ENCODE measurements at regions not wholly inside any gene's neighbourhood (a gene's known extent, or its start where the extent isn't known, plus 50 kb on each side); places are given as distances from the start of the nearest gene placed in this dataset.

GRCh38 chr6:169852504-169853195 is 101.2 kb downstream of the ERMARD start:
- no peak for DNase-seq (ENCODE audit: low read depth, low spot score)

GRCh38 chr6:169851641-169852503 is 100.5 kb downstream of the ERMARD start:
- no peak for DNase-seq (ENCODE audit: low read depth, low spot score)

GRCh38 chr6:169850746-169851145 is 99.3 kb downstream of the ERMARD start:
- DNase-seq (ENCODE audit: low read depth, low spot score) = no peak

- DNase-seq (ENCODE audit: low read depth, low spot score) = no peak
Observed at GRCh38 chr6:169850154-169850553, 98.7 kb downstream of the ERMARD start.

- no peak for DNase-seq (ENCODE audit: low read depth, low spot score)
Observed at GRCh38 chr6:169849396-169849795, 98.0 kb downstream of the ERMARD start.

- DNase-seq (ENCODE audit: low read depth, low spot score) = no peak
Observed at GRCh38 chr6:169848946-169849345, 97.5 kb downstream of the ERMARD start.

GRCh38 chr6:169847901-169848311 is 96.5 kb downstream of the ERMARD start:
- DNase-seq (ENCODE audit: low read depth, low spot score) = no peak

GRCh38 chr6:169847141-169847674 is 95.8 kb downstream of the ERMARD start:
- DNase-seq (ENCODE audit: low read depth, low spot score) = no peak

GRCh38 chr6:169846286-169847056 is 95.0 kb downstream of the ERMARD start:
- DNase-seq (ENCODE audit: low read depth, low spot score) = no peak

- DNase-seq (ENCODE audit: low read depth, low spot score) = no peak
Observed at GRCh38 chr6:169845426-169846285, 94.2 kb downstream of the ERMARD start.

- no peak for DNase-seq (ENCODE audit: low read depth, low spot score)
Observed at GRCh38 chr6:169844946-169845345, 93.5 kb downstream of the ERMARD start.

- DNase-seq (ENCODE audit: low read depth, low spot score) = no peak
Observed at GRCh38 chr6:169843991-169844390, 92.6 kb downstream of the ERMARD start.

GRCh38 chr6:169843110-169843509 is 91.7 kb downstream of the ERMARD start:
- no peak for DNase-seq (ENCODE audit: low read depth, low spot score)

- DNase-seq (ENCODE audit: low read depth, low spot score) = no peak
Observed at GRCh38 chr6:169841907-169842606, 90.6 kb downstream of the ERMARD start.

- DNase-seq (ENCODE audit: low read depth, low spot score) = no peak
Observed at GRCh38 chr6:169841251-169841650, 89.8 kb downstream of the ERMARD start.

- no peak for DNase-seq (ENCODE audit: low read depth, low spot score)
Observed at GRCh38 chr6:169839898-169840631, 88.6 kb downstream of the ERMARD start.

GRCh38 chr6:169839493-169839892 is 88.1 kb downstream of the ERMARD start:
- no peak for DNase-seq (ENCODE audit: low read depth, low spot score)

- no peak for DNase-seq (ENCODE audit: low read depth, low spot score)
Observed at GRCh38 chr6:169839029-169839481, 87.6 kb downstream of the ERMARD start.

GRCh38 chr6:169838346-169839028 is 87.1 kb downstream of the ERMARD start:
- no peak for DNase-seq (ENCODE audit: low read depth, low spot score)
